ENCODE measurements at regions not wholly inside any gene's neighbourhood (a gene's known extent, or its start where the extent isn't known, plus 50 kb on each side); places are given as distances from the start of the nearest gene placed in this dataset.
"Not testable (repeated sequence)": the region's sequence is repeated elsewhere in the genome, so short reads cannot be mapped to it uniquely, and the experiment has no call there.

GRCh38 chr20:26214991-26215390 is 518.3 kb upstream of the ZNF337 start:
- no peak for DNase-seq

- no peak for DNase-seq
Observed at GRCh38 chr20:26209171-26209941, 512.7 kb upstream of the ZNF337 start.

DNA sequence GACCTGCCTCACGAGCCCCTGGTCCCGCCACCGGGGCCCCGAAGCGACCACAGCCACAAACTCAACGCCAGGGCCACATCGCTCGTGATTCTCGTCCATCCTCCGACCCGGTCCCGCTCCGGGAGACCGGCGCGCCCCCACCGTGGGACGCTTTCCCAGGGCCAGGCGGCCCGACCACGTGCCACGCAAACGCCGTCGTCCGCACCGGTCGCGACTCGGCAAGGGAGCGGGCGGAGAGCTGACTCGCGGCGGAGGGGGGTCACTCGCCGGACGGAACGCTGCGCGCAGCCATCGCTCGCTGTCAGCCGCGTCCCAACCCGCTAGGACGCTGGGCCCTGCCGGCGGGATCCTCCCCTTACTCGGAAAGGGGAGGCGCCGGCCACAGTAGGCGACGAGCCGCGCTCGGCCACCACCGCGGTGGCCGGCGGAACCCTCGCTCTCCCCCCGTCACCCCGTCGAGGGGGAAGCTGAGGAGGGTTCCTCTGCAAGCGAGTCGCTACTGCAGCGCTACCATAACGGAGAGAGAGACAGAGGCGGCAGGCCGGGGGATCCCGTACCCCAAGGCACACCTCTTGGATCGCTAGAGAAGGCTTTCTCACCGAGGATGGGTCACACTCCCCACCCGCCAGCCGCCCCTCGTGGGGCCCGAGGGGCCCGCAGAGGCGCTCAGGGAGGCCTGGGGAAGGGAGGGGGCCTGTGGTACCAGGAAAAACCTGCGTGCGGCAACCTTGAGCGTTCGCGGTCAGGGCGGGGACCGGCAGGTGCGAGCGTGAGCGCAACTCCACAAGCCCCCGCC is 511.8 kb upstream of the ZNF337 start:
- no peak for DNase-seq

DNA sequence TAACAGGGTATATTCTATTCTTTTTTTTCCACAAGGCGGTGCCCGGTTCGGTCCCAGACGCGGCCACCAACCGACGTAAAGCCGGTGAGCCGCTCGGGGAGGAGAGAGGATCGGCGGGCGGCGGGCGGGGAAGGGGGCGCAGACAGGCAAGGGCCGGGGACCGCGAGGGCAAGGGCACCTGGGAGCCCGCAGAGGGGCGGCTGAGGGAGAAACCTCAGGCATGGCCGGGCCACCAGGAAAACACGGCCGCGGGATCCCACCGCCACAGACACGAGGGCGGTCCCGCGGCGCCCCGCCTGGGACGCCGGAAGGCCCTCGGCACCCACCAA is 511.3 kb upstream of the ZNF337 start:
- DNase-seq = not testable (repeated sequence)

- no peak for DNase-seq
Observed at GRCh38 chr20:26207237-26207966, 510.7 kb upstream of the ZNF337 start.

DNA sequence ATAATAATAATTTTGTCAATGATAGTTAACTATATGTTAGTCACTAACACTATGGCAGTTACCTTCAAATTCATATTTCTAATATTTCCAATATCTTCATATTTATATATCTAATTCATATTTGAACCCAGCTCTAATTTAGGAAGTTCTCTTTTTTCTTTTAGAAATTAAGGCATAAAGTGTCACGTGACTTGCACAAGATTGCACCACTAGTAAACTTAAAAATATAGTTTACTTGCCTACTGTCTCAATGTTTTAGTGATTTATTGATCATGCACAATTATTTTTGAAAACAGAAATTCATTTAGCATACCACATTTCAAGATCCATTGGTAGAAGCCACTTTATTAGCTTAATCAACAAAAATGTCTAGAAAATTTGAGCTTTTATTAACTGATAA is 508.7 kb upstream of the ZNF337 start:
- DNase-seq = no peak

- not testable (repeated sequence) for DNase-seq
Observed at GRCh38 chr20:26201026-26201425, 504.4 kb upstream of the ZNF337 start.

DNA sequence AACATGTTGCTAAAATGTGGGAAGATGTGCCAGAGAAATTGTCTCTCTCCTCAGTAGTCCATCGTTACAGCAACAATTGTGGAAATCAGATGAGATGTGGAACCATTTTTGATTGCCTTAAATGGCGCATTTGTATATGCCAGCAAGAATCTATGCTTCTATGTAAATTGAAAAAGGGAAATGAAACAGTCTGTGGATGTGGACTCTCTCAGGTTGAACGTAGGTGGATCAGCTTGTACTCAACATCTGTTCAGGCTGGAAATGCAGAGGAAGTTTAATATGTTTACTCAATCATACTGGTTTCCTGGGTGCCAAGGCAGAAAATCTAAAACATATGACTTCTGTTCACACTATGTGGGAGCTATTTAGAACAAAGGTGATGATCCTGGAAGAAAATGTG is 490.7 kb upstream of the ZNF337 start:
- DNase-seq = not testable (repeated sequence)

DNA sequence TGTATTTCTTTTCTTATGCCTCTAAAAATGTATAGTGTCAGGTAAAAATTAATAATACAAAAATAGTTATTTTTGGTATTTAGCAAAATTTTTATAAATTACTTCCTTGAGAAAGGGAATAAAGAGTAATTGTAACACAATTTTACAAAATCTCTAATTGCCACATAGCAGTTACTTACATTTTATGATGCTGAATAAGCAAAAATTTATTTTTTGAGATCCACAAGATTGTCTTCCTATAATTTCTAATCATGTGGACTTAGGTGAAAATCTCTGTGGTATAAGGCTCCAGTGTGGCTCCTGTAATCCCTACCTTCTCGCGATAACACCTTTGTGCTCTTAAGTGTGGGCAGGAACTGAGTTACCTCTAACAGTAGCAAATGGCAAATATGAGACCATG is 487.1 kb upstream of the ZNF337 start:
- DNase-seq = not testable (repeated sequence)

DNA sequence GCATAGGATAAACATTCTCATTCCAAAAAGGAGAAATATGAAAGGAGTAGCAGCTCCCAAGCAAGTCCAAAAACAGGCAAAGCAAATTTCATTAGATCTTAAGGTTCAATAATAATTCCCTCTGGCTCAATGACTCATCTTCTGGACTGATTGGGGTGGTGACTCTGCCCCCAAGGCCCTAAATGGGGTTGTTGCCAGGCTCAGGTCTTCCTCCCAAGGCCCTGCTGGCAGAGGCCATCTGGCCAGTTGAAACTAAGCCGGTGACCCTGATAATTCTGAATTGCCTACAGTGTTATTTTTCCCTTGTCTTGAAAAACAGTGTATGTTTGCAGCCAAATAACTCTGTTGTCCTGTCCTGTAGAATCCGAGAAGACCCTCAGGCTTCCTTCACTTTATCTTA is 484.7 kb upstream of the ZNF337 start:
- not testable (repeated sequence) for DNase-seq

- DNase-seq = not testable (repeated sequence)
Observed at GRCh38 chr20:26171875-26172274, 475.2 kb upstream of the ZNF337 start.

- no peak for DNase-seq
Observed at GRCh38 chr20:26169506-26169905, 472.9 kb upstream of the ZNF337 start.

GRCh38 chr20:26167499-26167898 is 470.8 kb upstream of the ZNF337 start:
- DNase-seq = no peak

GRCh38 chr20:26163890-26164289 is 467.2 kb upstream of the ZNF337 start:
- DNase-seq = no peak

GRCh38 chr20:26163151-26163550 is 466.5 kb upstream of the ZNF337 start:
- DNase-seq = not testable (repeated sequence)

GRCh38 chr20:26161741-26162140 is 465.1 kb upstream of the ZNF337 start:
- not testable (repeated sequence) for DNase-seq

DNA sequence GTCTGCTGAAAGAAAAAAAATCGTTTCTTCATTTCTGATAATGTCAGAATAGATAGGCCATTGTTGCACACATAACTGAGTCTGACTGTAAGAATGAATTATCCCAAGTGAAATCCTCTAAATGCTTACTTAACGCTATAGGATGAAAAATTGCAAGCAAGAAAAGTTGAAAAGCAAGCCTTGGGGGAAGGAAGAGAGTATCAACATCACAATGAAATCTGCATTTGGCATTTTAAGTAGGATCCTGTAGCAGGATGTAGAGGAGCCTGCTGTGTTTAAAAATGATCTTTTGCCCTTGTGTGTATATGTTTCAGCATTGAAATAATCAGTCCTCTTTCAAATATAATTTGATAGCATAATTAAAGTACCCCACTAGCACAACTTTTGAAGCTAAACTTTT is 464.3 kb upstream of the ZNF337 start:
- DNase-seq = not testable (repeated sequence)

- no peak for DNase-seq
Observed at GRCh38 chr20:26154224-26154623, 457.6 kb upstream of the ZNF337 start.

DNA sequence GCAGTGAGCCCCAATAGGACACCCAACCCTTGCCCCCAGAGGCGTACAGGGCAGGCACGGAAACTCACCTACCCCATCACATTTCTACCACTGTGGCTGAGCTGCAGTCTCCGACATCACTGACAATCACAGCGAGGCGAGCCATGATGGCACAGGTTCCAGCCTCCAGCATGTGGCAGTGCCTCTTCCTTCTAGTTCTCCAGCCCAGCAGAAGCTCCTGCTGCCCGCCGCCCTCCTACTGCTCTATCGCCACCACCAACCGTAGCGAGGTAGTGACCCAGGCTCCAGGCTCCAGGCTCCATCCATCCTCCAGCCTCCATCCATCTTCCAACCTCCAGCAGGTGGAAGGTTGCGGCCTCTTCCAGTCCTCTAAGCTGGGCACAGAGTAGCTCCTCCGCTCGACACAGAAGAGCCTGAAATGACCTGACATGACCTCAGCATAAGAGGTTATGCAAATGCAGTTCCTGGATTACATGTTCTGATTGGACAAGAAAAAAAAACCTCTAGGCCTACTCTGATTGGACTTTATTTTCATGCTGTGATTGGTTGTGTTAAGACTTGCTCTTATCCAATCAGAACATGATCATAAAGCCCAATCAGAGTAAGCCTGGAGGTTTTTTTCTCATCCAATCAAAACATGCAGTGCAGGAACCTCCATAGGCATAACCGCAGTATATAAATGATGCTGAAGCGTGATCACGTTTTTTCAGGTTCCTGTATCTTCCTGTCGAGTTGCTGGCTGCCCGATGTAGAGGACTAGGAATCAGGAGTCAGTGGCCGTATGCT is 438.9 kb upstream of the ZNF337 start:
- no peak for DNase-seq

- no peak for DNase-seq
Observed at GRCh38 chr20:26134606-26135005, 438.0 kb upstream of the ZNF337 start.

DNA sequence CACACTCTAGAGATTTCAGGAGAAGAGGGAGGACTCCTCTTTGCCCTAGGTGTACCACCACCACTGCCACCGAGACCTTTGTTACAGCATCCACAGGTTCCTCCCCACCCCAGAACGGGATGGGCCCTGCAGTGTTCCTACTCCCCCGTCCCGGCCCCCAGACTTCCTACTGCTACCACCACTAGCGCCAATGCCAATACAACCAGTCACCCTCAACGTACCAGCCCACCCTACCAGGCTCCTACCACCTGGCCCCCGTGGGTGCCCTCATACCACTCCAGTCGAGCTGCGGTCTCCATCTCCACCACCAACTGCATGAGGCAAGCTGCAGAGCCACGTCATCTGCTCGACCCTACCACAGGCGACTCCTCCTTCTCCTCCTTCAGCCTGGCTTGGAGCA is 437.1 kb upstream of the ZNF337 start:
- not testable (repeated sequence) for DNase-seq

DNA sequence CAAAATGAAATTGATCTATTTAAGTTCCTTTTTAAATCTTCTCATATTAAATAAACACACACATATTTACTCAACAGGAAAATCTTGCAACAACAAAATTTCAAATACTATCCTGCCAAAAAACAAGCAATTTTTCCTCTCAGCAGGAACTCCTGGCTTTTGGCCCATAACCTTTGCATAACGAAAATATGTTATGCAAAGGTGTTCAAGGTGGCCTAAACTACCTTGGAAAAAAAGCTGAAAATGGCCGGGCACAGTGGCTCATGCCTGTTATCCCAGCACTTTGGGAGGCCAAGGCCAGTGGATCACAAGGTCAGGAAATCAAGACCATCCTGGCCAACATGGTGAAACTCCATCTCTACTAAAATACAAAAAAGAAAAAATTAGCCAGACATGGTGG is 424.3 kb upstream of the ZNF337 start:
- DNase-seq = not testable (repeated sequence)

- DNase-seq = not testable (repeated sequence)
Observed at GRCh38 chr20:26094498-26094897, 397.8 kb upstream of the ZNF337 start.

Data from NCI-H187 treated with DMSO at 0.1 percent for 48 hours (cell line).